Erythroblast (primary cell): ENCODE measurements at regions not wholly inside any gene's neighbourhood (a gene's known extent, or its start where the extent isn't known, plus 50 kb on each side); places are given as distances from the start of the nearest gene placed in this dataset.

Source experiments
- GATA1 ChIP-seq: IDR thresholded peaks from 2 replicates; pipeline ENCODE4 v1.6.1; 2011; ENCODE audit warnings: low read depth, mild to moderate bottlenecking, control low read depth, low read length, moderate library complexity
- POLR2A ChIP-seq: IDR thresholded peaks from 2 replicates; pipeline ENCODE4 v1.6.1; 2011; ENCODE audit warnings: mild to moderate bottlenecking, low read length

- TF ChIP-seq POLR2A (no peak), GATA1 (no peak)
Measured at GRCh38 chr14:49516286-49516685, 69.9 kb downstream of the RPS29 start.
